Stimulated activated CD8-positive, alpha-beta memory T cell treated with anti-CD3 and anti-CD28 coated beads, Interleukin-7, amount 100 ng/mL, for 4 hours (primary cell): ENCODE measurements at regions not wholly inside any gene's neighbourhood (a gene's known extent, or its start where the extent isn't known, plus 50 kb on each side); places are given as distances from the start of the nearest gene placed in this dataset.

Experiments used
- DNase-seq, 2 donors: peaks; one replicate each; pipeline ENCODE4 v3.0.0-alpha.2; 2020; ENCODE audit warnings: low read depth in 2 of 2

DNA sequence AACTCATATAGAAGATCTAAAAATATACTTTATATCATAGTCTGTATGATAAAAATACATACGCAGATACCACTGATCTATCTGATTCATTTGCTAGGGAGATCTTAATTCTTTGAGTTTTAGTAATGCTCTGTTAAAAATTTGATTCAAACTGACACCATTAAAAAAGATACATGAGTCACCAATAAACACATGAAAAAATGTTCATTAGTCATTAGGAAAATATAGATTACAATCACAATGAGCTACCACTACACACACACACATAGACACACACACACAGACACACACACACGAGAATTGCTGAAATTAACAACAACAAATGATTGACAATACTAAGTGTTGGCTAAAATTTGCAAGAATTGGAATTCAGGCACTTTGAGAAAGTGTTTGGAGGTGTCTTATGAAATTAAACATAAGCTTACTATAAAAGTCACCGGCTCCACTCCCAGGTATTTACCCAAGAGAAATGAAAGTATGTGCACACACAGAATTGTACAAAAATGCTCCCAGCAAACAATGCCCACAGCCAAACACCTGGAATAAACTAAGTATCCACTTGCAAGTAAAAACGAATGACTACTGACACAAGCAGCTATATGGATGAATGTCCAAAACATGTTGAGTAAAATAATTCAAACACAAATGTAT, 117.7 kb upstream of the GGTLC1 start:
- DNase-seq, result no peak

- DNase-seq, result no peak
Measured at GRCh38 chr20:24102749-24103333, 114.3 kb upstream of the GGTLC1 start.

DNA sequence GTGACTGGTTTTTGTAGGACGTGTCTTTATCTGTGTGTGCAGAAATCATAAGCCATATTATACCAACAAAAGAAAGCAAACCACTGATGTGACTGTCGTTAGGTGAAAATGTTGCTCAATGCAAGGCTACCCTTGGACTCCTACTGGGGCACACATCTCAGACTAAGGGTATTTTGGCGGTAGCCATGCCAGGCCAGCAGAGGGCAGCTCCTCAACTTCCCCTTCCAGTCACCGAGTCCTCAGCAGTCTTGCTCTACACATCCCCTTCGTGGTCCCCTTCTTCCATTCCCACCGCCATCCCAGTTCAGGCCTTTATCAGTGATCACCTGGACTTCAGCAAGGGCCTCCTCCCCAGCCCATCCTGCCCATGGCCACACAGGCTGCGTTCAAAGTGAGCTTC, 113.7 kb upstream of the GGTLC1 start:
- no peak for DNase-seq

- peak; percentile 35 to 41 for DNase-seq
Measured at GRCh38 chr20:24100370-24101011, 111.9 kb upstream of the GGTLC1 start.

DNA sequence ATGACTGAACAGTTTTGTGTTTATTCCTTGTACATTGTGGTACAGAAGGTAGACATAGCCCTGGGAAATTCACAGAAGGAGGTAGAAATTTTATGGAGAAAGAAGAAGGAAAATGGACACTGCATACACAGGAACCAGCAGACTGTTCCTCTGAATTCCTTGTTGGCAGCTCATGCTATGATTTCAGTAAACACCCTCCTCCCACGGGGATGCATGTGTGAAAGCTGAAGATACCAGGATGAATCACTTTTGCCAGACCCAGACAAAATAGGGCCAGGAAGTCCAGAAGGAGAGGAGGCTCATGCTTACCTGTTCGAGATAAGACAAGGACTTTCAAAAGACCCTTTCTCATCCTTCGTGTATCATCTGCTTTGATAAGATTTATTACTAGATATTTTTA, 110.3 kb upstream of the GGTLC1 start:
- no peak for DNase-seq

DNA sequence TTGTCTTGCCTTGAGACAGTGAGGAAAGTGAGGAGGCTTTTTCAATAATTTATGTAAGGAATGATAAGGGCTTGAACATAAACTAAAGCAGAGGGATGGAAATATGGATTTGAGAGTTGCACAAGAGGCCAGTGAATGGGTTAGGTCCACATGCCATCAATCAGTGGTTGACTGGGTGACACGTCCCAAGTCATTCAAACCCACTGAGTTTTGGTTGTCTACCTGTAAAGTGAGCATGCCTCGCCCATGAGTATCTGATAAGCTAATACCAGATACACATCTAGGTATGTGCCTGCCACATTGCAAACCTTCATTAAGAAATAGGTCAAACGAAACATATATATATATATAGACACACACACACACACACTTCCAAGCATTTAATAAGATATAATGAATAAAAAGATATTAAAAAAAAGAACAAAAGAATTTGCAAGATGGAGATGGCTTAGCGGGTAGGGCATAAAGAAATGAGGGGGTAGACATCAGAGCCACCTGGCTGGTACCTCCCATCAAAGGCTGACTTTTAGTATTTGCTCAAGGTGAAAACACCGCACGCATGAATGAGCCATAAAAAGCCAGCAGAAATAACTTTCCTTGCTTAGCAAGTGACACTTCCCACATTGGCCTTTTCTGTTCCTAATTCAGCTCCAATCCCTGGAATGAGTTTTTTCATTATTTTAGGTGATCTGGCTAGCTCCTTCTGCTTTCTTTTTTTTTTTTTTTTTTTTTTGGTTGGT, 109.1 kb upstream of the GGTLC1 start:
- DNase-seq, result no peak

DNA sequence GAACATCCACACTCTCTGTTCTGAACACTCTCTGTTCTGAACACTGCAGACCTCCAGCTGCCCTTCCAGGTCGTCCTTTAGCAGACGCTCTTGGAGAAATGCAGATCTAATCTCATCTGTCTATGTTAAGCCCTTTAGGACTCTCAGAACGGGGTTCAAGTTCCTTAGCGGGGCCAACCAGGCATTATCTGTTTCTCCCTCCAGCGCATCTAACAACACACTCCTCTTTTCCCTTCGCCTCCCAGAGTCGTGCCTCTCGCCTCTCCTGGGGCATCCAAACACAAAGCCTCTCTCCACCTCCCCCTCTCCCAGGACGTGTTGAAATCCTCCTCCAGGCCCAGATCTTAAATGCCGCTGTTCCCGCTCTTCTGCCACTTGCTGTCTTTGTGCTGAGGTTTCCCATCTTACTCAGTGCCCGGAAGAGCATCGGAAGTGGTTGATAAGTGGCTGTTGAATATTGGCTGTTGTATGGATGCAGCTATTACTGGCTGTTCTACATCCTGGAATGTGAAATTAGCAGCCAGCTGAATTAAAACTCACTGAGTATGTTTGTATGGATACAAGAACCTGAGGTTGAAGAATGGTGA, 108.4 kb upstream of the GGTLC1 start:
- DNase-seq, result no peak

DNA sequence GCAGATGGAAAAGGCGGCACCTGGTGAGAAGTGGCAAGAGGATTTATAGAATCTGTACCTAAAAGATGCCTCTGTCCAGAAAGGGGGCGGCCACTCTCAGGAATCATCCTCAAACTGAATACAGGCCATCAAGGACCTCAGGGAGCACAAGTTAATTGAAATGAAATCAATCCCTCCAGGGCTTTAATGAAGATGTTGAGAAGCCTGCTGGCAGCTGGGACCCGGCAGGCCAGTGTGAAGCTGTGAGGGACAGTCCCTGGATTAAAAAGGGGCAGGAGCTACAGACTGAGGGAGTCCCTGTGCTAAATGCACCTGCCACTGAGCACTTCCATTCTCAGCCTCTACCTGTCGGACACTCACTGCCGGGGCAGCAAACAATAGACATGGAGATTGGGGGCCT, 107.7 kb upstream of the GGTLC1 start:
- no peak for DNase-seq

- no peak for DNase-seq
Measured at GRCh38 chr20:24095756-24096155, 107.2 kb upstream of the GGTLC1 start.

DNA sequence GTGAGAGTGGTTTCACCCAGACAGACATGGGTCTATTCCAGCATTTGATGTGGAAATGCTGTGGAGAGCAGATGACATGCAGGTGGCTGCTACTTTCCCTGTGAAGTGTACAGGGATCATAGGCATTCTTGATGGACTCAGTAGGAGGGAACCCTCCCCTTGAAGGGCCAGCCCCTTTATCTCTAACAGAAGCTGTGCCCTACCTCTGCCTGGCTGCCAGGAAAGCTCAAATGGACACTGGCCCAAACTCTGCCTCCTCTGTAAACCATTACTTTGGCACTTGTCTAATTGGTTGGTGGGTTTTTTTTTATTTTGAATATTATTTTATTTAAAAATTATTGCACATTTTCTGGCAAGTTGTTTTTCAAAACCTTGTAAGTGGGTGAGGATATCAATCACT, 106.7 kb upstream of the GGTLC1 start:
- no peak for DNase-seq

DNA sequence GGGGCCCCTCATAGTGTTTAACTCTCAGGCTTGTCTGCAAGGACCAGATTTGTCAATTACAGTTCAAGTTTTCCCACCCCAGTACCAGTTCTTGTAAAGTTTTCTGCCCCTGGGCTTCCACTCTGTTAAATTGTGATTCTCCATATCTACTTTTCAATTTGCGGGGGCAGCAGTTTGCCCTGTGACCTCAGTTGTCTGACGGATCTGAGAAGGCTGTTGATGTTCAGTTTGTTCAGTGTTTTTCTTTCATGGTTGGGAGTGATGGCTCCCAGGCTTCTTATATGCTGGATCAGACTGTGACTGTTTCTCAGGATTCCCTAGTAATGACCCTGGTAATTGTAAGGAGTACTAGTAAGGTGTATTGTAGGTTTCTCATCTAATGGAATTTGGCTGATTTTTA, 101.0 kb upstream of the GGTLC1 start:
- no peak for DNase-seq

GRCh38 chr20:24086121-24086520, 97.5 kb upstream of the GGTLC1 start:
- DNase-seq, result no peak

DNA sequence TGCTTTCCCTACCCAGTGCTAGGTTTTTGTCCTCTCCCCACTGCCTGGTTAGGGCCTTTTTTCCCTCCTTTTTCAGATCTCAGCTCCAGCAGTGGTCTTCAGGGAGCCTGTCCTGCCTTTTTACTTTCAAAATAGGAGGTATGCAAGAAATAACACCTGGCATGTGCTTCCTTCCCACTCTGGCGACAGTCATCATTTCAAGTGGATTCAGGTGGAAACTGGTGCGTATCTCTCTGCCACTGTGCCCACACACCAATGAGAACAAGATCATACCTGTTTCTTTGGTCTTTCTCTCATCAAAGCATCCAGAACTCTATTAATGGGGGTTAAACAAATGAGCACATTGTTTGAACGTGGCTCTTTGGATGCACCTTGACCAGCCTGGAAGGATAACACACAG, 95.7 kb upstream of the GGTLC1 start:
- DNase-seq, result no peak

- no peak for DNase-seq
Measured at GRCh38 chr20:24081077-24081476, 92.5 kb upstream of the GGTLC1 start.

- no peak for DNase-seq
Measured at GRCh38 chr20:24079661-24080412, 91.3 kb upstream of the GGTLC1 start.

DNA sequence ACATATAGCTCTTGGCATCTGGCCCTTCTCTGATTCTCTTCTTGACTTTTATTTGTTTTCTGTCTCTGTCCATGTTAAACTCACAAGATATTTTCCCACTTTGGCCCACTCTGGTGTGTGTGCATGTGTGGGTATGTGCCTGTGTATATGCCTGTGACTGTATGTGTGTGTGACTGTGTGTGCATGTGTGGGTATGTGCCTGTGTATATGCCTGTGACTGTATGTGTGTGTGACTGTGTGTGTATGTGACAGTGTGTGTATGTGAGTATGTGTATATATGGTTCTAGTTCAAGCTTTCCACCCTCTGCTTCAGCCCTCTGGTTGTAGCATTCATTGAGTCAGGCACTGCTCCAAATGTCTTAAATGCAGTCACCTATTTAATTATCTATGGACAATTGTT, 88.6 kb upstream of the GGTLC1 start:
- no peak for DNase-seq

GRCh38 chr20:24070679-24071078, 82.1 kb upstream of the GGTLC1 start:
- DNase-seq, result no peak

GRCh38 chr20:24066076-24066700, 77.6 kb upstream of the GGTLC1 start:
- no peak for DNase-seq

DNA sequence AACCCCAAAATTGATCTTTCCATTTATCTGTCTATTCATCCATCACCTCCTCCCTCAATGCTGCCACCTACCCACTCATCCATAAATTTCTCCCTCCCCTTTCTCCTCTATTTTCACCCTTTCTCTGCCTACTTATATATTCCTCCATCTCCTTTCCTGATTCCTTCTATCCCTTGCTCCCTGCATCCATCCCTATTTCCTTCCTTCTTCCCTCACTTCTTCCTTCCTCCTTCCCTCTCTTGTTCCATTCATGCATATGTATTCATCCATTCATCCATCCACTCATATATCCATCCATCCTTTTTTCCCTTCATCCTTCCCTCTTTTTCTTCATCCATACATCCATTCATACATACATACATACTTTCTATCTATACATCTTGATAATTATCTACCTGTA, 76.3 kb upstream of the GGTLC1 start:
- no peak for DNase-seq

DNA sequence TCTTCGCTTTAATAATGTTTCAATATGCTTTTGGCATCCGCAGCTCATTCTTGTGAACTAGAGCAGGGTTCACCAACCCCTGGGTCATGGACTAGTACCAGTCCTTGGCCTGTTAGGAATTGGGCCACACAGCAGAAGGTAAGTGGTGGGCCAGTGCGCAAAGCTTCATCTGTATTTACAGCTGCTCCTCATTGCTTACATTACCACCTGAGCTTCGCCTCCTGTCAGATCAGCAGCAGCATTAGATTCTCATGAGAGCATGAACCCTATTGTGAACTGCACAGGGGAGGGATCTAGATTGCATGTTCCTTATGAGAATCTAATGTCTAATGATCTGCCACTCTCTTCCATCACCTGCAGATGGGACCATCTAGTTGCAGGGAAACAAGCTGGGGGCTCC, 75.5 kb upstream of the GGTLC1 start:
- no peak for DNase-seq

- DNase-seq, result no peak
Measured at GRCh38 chr20:24063100-24063499, 74.5 kb upstream of the GGTLC1 start.
